ENCODE measurements at regions not wholly inside any gene's neighbourhood (a gene's known extent, or its start where the extent isn't known, plus 50 kb on each side); places are given as distances from the start of the nearest gene placed in this dataset.
A peak's percentile ranks its signal among the peaks of the same experiment; 100 is the strongest.
"Not testable (repeated sequence)": the region's sequence is repeated elsewhere in the genome, so short reads cannot be mapped to it uniquely, and the experiment has no call there.

- Mint-ChIP-seq H3K27me3 (ENCODE audit: low read depth) (no peaks in the 10 kb centered on the region), H3K4me3 (no peak overlapping the region), H3K36me3 (no peaks in the 10 kb centered on the region), H3K27ac (no peak overlapping the region), H3K9me3 (no peaks in the 10 kb centered on the region), H3K4me1 (peaks cover 13% of the 10 kb centered on the region)
- TF ChIP-seq ZNF396 (CRISPR knock-in tag; IDR thresholded peaks at IDR 0.05; ENCODE audit: borderline replicate concordance) (no peak), CTCF (IDR thresholded peaks at IDR 0.05) (no peak), CREB1 (CRISPR knock-in tag; IDR thresholded peaks at IDR 0.05) (no peak), NFATC4 (CRISPR knock-in tag; IDR thresholded peaks at IDR 0.05) (no peak), GRHL2 (CRISPR knock-in tag; IDR thresholded peaks at IDR 0.05; ENCODE audit: insufficient replicate concordance, severe bottlenecking) (no peak), ZNF416 (CRISPR knock-in tag; IDR thresholded peaks at IDR 0.05) (no peak), NR2C2 (CRISPR knock-in tag; IDR thresholded peaks at IDR 0.05) (no peak), FOXK1 (CRISPR knock-in tag; IDR thresholded peaks at IDR 0.05) (no peak), RELA (CRISPR knock-in tag; IDR thresholded peaks at IDR 0.05; ENCODE audit: borderline replicate concordance) (no peak), SMAD3 (CRISPR knock-in tag; IDR thresholded peaks at IDR 0.05; ENCODE audit: borderline replicate concordance) (no peak), MLX (CRISPR knock-in tag; IDR thresholded peaks at IDR 0.05) (no peak)
- DNase-seq (ENCODE audit: low spot score) (no peak), ATAC-seq (peak; percentile 55; the same call in 1 of the 2 replicates)
- ChIA-PET CTCF (interaction anchor here (0.9 kb wide), 1 partner anchor 20 kb away, joined by 3 read pairs; no protein-coding TSS in a partner anchor), POLR2A (no interaction called here)
These were observed 1582.8 kb downstream of the OLFM4 start for GRCh38 chr13:54611390-54611789.

GRCh38 chr13:54614726-54615125 lies 1586.1 kb downstream of the OLFM4 start:
- no peak for TF ChIP-seq ZMAT4 (CRISPR knock-in tag; IDR thresholded peaks at IDR 0.05)
- no peak for TF ChIP-seq SP1 (CRISPR knock-in tag; conservative IDR thresholded peaks at IDR 0.05)
- no peak for TF ChIP-seq FOXP1 (CRISPR knock-in tag; IDR thresholded peaks at IDR 0.05; ENCODE audit: borderline replicate concordance)
- TF ChIP-seq ESRRA (CRISPR knock-in tag; IDR thresholded peaks at IDR 0.05; ENCODE audit: borderline replicate concordance): no peak
- TF ChIP-seq GRHL2 (CRISPR knock-in tag; IDR thresholded peaks at IDR 0.05; ENCODE audit: insufficient replicate concordance, severe bottlenecking): no peak
- TF ChIP-seq TEAD1 (CRISPR knock-in tag; IDR thresholded peaks at IDR 0.05): no peak
- no peak for TF ChIP-seq PRRX2 (CRISPR knock-in tag; IDR thresholded peaks at IDR 0.05)
- TF ChIP-seq ZNF396 (CRISPR knock-in tag; IDR thresholded peaks at IDR 0.05; ENCODE audit: borderline replicate concordance): no peak
- no peak for TF ChIP-seq SMAD3 (CRISPR knock-in tag; IDR thresholded peaks at IDR 0.05; ENCODE audit: borderline replicate concordance)
- TF ChIP-seq TP53 (CRISPR knock-in tag; IDR thresholded peaks at IDR 0.05): no peak
- TF ChIP-seq ZSCAN18 (CRISPR knock-in tag; IDR thresholded peaks at IDR 0.05): no peak
- TF ChIP-seq FOXJ3 (CRISPR knock-in tag; IDR thresholded peaks at IDR 0.05; ENCODE audit: borderline replicate concordance): no peak
- H3K27me3 Mint-ChIP-seq (ENCODE audit: low read depth): no peaks in the 10 kb centered on the region
- H3K36me3 Mint-ChIP-seq: no peaks in the 10 kb centered on the region
- H3K27ac Mint-ChIP-seq: no peak overlapping the region
- no peak for DNase-seq (ENCODE audit: low spot score)
- POLR2A ChIA-PET: no interaction called here
- CTCF ChIA-PET: no interaction called here
- no peak overlapping the region for H3K4me3 Mint-ChIP-seq
- peaks cover 13% of the 10 kb centered on the region for H3K4me1 Mint-ChIP-seq
- ATAC-seq: 0 out of 2 replicates have a peak, but pooled peaks have one; percentile 22
- H3K9me3 Mint-ChIP-seq: no peaks in the 10 kb centered on the region

- DNase-seq (ENCODE audit: low spot score); H3K9me3 Mint-ChIP-seq; ATAC-seq; H3K27ac Mint-ChIP-seq; H3K27me3 Mint-ChIP-seq (ENCODE audit: low read depth); H3K4me1 Mint-ChIP-seq; POLR2A ChIA-PET; CTCF ChIA-PET; H3K4me3 Mint-ChIP-seq; H3K36me3 Mint-ChIP-seq: not testable (repeated sequence)
These were observed 1597.9 kb downstream of the OLFM4 start for GRCh38 chr13:54626504-54626903.
